ENCODE measurements at regions not wholly inside any gene's neighbourhood (a gene's known extent, or its start where the extent isn't known, plus 50 kb on each side); places are given as distances from the start of the nearest gene placed in this dataset.
A peak's percentile ranks its signal among the peaks of the same experiment; 100 is the strongest.
"Not testable (repeated sequence)": the region's sequence is repeated elsewhere in the genome, so short reads cannot be mapped to it uniquely, and the experiment has no call there.

DNA sequence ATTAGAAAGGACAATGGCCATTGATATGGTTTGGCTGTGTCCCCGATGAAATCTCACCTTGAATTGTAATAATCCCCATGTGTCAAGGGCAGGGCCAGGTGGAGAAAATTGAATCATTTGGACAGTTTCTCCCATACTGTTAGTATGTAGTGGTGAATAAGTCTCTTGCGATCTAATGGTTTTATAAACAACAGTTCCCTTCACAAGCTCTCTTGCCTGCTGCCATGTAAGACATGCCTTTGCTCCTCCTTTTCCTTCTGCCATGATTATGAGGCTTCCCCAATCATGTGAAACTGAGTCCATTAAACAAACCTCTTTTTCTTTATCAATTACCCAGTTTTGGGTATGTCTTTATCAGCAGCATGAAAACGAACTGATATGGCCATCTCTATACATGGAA lies 302.7 kb downstream of the SFMBT2 start:
- no peak for DNase-seq

DNA sequence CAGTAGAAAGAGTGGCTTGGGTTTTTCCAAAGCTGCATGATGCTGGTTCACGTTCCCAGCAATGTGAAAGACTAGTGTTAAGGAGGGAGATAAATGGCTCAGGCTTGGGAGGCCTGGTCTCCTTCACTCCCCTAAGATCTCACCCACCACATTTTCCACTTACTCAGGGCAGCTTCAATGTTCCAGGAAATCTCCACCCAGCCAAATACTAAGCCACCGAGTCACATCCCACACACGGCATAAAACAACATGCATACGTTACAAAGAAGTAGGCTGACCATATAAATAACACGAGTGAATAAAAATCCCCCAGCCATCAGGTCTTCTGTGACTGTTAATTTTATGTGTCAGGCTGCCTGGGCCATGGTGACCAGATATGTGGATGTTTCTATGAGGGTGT lies 303.5 kb downstream of the SFMBT2 start:
- no peak for DNase-seq

DNA sequence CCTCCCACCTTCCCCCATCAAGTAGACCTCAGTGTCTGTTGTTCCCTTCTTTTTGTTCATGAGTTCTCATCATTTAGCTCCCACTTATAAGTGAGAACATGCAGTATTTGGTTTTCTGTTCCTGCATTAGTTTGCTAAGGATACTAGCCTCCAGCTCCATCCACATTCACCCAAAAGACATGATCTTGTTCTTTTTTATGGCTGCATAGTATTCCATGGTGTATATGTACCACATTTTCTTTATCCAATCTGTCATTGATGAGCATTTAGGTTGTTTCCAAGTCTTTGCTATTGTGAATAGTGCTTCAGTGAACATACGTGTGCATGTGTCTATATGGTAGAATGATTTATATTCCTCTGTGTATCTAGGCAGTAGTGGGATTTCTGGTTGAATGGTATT lies 306.5 kb downstream of the SFMBT2 start:
- not testable (repeated sequence) for DNase-seq

DNA sequence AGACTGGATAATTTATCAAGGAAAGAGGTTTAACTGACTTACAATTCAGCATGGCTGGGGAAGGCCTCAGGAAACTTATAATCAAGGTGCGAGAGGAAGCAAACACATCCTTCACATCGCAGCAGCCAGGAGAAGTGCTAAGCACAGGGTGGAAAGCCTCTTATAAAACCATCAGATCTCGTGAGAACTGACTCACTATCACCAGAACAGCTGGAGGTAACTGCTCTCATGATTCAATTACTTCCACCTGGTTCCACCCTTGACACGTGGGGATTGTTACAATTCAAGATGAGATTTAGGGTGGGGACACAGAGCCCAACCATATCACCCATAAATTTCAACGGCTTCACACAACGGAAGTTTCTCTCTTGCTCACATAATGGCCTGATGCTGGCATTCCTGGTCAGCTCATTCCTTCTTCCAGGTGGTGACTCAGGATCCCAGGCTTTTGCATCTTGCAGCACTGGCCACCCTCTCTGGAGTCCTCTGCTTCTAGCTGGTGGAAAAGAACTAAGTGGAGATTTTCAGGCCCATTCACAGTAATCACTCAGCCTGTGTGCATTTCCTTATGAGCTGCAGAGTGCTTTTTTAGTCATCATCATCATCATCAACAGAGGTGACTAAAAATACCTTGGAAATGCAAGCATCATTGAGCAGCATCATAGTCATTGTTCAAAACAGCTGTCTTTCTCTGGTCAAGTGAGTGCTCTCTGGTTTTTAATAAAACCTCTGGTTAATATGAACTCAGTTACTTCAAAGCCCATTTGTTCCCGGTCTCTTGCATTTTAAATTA lies 308.1 kb downstream of the SFMBT2 start:
- no peak for DNase-seq

DNA sequence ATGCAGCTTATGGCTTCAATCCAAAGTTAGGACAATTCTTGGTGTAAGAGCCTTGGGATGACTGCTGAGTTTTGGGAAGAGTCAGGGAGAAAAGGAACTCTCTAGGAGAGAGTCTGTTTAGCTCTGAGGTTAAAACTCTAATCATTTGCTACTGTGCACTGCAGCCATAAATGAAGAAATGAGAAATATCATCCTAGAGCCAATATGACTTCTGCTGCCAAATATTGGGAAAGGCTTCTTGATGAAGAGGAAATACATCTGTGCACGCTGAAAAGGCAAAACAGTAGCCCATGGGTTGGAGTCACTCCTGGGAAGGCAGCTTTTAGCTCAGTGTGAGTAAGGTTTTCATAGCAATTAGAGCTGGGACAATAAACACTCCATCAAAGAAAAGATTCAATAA lies 308.8 kb downstream of the SFMBT2 start:
- peak; percentile 31 for DNase-seq

DNA sequence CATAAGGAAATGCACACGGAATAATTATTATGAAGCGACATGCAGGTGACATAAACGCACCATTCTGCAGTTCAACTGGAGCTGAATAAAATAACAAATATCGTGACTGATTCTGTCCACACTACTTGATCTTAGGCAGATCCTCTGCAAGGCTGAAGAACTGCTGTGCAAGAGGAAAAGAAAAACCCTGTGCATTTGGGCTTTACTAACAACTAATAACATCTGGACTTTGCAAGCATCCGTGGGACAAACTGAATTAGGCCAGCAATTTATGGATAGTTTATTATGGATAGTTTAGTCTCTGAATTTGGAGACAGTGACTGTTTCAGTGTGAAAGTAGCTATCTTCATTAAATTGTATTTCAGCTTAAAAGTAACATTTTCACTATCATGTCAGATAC lies 309.4 kb downstream of the SFMBT2 start:
- DNase-seq: no peak

DNA sequence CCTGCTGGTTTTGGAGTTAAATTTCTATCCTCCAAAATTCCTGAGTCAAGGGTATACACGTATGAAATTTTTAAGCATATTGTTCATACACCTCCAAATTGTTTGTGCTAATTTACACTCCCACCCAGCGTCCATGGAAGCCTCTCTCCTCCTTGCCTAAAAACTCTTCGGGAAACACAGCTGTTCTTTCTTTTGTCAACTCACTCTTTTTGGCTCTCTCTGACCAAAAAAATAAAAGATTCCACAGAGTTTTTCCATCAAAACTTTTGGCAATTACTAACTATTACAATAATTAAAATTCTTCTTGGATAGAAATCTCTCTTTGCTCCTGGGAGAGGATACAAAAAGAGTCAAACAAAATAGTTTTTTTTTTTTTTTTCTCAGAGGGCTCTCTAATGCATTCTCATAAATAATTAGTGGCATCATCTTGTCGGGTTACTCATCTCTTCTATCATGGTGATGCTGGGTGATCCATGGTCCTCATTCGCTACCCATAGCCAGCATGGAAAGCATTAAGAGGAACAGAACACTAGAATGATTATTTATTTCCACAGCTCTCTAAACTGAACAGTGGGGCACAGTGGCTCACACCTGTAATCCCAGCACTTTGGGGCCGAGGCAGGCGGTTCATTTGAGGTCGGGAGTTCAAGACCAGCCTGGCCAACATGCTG lies 310.7 kb downstream of the SFMBT2 start:
- DNase-seq: peak; percentile 29

DNA sequence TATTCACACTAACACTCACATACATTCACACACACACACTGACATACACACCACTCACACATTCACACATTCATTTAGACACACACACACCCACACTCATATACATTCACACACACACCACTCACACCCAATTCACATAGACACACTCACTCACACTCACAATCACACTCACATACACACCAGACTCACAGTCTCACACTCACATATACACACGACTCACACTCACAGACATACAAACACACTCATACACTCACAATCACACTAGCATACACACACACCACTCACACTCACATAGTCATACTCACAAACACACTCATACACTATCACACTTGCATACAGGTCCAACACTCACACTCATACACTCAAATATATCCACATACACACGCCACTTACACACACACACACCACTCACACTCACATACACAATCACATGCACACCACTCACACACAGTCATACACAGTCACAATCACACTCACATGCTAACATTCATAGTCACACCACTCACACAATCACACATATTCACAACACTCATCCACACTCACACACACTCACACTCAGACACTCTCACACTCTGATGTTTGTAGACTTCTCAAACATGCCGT lies 312.6 kb downstream of the SFMBT2 start:
- no peak for DNase-seq

DNA sequence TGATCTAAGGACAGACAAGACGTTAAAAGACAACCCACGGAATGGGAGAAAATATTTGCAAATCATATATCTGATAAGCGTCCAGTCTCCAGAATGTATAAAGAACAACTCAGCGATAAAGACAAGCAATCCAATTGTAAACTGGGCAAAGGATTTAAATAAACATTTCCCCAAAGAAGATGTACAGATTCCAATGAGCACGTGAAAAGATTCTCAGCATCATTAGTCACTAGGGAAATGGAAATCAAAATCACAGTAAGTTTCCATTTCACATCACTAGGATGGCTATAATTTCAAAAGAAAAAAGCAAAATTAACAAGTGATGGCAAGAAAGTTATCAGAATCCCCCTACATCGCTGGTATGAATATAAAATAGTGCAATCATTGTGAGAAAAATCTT lies 316.1 kb downstream of the SFMBT2 start:
- no peak for DNase-seq

DNA sequence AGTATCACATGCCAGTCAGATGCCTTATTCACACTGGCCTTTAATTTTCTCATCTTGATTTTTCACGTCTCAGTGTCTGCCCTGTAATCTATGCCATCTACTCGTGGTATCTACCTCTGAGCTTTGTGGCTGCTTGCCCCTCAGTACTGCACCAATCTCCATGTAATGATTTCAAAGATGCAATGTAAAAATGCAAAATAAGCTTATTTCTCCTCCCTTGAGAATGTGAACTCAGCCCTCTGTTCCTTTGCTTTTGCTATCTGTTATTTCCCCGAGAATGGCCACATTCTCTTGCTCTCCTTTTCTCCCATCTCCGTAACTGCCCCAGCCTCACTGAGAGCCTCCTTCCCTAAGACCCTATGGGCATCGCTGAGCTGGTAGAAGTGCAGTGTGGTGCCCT lies 317.5 kb downstream of the SFMBT2 start:
- DNase-seq: no peak

DNA sequence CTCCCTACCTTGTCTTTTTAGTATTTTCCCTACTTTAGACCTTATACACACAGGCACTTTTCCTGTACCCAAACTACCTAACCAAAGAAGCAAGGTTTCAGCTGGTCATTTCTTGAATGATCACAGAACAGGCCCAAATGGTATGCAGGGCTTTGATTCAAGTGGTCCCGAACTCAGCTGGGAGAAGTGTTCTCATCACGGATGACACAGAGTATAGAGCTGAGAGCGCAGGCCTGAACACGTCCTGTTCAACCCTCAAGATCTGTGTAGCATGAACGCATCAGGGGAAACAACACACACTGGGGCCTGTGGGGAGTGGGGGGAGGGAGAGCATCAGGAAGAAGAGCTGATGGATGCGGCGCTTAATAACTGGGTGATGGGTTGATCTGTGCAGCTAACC lies 318.2 kb downstream of the SFMBT2 start:
- DNase-seq: no peak

DNA sequence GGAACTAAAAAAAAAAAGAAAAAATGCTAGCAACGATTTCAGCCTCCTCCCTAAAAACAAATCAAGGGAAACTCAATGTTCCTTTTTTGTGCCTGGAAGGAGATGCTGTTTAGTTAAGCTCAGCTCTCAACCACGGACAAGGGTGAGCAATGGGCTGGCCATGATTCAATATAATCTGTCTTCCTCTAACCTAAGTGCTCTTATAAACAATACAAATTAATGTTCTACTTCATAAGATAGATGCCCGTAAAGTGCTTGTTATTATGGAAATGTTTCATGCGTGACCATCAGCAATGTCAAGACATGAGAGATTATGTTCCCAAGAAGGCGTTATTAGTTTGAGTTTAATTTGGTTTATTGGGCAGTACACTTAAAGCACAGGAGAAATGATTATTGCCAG lies 320.3 kb downstream of the SFMBT2 start:
- DNase-seq: no peak

DNA sequence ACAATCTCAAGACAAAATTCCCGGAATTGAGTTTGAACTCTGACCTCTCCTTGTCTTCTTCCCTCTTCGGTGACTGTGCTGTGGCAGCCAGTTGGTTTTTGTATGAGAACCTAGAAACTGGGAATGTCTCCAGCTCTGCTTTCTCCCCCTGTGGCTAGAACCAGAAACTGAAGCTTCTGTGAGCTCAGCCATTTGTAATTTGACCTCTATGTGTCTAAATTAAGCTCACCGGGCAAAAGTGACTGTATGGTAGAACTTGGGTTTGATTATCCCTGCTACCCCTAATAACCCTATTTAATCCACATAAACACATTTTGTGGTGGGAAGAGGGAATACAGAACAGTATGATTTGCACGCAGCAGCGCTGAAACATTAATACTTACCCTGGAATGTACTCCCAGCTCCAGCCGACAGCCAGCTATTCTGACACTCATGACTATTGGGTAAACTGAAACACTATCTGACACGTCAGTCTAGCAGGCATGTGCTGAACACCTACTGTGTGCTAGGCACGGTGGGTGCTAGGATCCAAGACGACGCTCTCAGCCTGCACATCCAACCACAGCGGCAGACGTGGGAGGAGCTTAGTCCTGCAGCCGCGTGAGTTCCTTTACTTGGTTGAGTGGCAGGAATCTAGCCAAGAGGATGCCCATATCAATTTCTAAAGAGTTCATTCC lies 324.8 kb downstream of the SFMBT2 start:
- no peak for DNase-seq

DNA sequence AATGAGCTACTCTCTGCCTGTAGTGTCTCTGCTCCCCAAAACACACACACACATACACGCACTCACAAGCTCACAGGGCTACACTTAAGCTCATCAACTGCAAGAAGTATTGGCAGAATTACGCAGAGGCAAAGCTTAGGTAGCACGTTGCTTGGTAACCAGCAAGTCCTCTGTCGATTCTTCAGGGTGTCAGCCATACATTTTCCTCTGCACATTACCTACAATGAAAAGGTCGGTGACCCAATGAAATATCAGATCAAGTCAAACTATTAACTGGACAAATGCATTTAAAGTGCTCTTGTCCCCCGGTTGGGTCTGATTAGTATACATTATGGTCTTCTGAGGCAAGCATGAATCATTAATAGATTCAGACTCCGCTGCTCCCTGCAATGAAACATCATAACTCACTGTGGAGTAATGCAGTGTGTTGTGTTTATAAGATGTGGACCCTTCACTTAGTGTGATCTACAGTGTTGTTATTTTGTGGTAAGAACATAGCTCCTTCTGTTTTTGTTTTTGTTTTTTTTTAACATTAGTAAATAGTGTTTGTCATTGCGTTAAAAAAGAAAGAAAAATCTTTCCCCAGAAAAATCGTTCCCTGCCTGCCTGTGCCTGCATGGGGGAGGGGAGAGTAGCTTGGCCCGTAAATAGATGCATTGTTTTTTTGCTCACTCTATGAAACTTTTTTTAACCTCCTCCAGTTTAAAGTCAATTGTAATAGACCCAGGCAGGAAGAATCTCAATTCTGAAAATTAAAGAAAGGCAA lies 325.5 kb downstream of the SFMBT2 start:
- no peak for DNase-seq

DNA sequence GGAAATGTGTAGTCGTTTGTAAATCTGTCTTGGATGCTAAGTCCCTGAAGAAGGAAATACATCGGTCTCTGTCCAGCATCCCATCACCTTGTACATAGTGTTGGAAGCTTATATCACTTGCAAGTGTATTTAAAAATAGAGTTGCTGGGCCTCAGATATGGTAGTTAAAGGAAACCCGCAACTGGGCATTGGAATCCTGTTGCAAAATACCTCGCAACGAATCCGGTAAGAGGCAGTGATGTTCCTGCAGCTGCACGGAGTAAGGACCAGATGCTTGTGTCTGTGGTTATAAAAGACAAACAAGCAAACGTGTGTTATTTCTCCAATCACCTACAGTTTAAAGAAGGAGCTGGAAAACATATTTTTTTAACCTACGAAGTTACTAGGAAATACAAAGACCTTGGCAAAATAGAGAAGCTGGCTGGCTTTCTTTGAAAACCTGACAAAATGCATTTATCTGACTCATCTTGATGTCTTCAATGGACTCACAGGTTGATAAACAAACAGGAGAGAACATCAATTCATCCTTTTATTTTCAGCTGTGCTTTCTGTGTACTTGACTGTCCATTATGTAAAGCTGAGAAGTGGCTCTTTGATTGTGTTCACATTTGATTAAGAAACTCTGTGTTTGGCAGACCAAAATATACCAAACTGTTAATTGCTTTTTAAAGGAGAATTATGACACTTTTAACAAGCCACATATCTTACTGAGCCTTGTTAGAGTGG lies 326.4 kb downstream of the SFMBT2 start:
- DNase-seq: no peak

DNA sequence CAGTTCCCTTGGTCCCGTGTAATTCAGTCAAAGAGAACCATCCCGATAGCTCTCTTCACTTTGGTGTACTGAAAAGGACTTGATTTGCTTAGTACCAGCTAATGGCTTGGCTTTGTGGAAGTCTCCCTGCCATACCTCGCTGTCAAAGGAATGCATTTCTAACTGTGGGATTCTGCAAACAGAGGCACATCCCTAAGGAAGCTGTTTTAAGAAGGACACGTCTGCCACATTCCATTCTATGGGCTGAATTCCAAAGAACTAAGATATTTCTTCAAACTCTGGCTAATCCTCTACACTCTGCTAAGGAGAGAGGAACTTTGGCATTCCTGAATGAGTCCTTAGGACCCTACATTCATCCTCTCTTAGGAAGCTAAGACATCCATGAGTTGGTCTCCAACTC lies 327.9 kb downstream of the SFMBT2 start:
- DNase-seq: no peak

DNA sequence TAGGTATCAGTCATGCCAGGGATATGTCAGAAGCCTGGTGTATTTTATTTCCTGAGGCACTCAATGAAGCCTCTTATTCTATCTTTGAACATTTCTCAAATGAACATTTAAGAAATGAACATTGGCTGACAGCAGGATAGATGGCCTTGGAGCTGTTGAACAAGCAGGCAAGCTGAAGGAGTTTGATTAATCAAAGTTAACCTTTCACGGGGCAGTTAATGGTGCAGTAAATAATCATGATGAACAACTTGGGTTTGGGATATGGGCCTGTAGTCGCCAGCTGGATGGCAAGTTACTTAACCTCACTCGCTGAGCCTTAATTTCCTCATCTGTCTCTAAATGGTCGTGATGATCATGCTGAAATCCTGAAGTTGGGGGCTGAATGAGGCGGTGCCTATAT lies 333.0 kb downstream of the SFMBT2 start:
- no peak for DNase-seq

DNA sequence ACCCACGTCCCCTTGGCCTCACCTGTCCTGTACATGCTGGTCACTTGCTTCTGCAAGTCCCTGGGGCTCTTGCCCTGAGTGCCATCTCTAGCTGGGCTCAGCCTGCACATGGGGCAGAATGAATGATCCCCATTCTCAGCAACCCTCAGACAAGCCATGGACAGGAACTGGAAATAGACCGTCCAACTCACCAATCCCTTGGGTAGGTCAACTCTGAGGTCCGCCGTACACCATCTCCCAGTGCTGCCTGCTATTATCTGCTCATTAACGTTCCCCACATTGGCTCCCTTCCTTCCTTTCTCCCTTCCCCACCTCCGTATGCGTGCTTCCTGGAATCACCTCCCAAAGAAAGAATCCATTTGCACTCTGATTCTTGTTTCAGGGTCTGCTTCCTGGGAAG lies 335.0 kb downstream of the SFMBT2 start:
- DNase-seq: no peak

DNA sequence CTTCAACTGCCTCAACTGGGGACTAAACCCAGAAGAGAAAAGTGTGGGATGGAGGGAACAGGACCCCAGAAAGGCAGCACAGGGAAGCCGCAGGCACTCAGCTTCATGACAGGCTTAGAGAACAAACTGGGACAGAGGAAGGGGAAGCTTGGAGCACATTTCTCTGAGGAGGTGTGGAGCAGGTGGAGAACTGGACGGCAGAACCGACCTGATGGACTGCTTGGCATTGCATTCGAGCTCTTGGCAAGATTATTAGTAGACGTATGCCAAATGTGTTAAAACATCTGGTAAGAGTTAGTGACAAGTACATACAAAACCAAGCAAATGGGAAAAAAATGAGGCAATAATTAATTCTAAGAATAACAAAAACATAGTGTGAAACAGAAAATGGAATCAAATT lies 335.7 kb downstream of the SFMBT2 start:
- DNase-seq: peak; percentile 69

DNA sequence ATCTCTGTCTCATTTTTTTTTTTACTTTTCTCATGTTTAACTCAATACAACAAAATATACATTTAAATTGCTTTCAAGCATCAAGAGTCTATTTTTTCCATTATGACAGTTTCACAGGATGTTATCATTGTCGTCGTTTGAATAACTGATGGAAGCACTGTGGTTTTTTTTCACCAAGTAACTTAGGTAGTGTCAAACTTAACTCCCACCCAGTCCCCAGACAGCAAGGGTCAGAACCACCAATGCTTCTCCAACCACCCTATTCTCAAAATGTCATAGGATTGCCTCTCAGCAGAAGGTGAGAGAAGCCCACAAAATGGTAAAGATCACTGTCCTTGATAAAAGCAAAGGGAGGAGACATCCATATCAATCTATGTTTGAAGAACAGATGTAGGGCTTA lies 339.4 kb downstream of the SFMBT2 start:
- DNase-seq: no peak

DNA sequence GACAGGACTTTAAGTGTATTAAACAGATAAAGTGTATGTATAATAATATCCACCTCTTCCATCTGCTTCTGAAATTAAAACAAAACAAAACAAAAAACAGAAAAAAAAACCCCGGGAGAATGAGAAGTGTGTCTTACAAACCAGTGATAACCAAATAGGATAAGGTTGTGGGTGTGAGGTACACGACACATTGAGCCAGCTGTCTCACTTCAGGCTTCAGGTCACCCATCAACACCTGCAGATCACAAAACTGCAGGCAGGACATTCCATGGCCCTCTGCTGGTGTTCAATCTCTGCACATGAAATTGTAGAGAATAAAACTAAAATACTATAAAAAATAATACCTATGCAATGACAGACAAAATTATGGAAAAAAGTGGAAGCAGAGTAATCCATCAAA lies 339.9 kb downstream of the SFMBT2 start:
- DNase-seq: no peak

Data from muscle of arm (tissue), 1 donor.